Left hindlimb (tissue), 1 donor: ENCODE measurements at regions not wholly inside any gene's neighbourhood (a gene's known extent, or its start where the extent isn't known, plus 50 kb on each side); places are given as distances from the start of the nearest gene placed in this dataset.

Source experiments
- DNase-seq: peaks from one replicate; pipeline ENCODE4 v3.0.0-alpha.2; 2018

GRCh38 chr3:110126065-110126464, 788.7 kb upstream of the DPPA4 start:
- DNase-seq, result no peak

- no peak for DNase-seq
These were observed 796.6 kb upstream of the DPPA4 start for GRCh38 chr3:110133971-110134370.

- DNase-seq, result no peak
These were observed 801.7 kb upstream of the DPPA4 start for GRCh38 chr3:110139048-110139447.

GRCh38 chr3:110139821-110140220, 802.5 kb upstream of the DPPA4 start:
- DNase-seq, result no peak

- no peak for DNase-seq
These were observed 812.4 kb upstream of the DPPA4 start for GRCh38 chr3:110149763-110150162.

- DNase-seq, result no peak
These were observed 819.9 kb upstream of the DPPA4 start for GRCh38 chr3:110157221-110157620.

GRCh38 chr3:110164632-110165369, 827.5 kb upstream of the DPPA4 start:
- DNase-seq, result no peak

- no peak for DNase-seq
These were observed 828.0 kb upstream of the DPPA4 start for GRCh38 chr3:110165370-110165743.

GRCh38 chr3:110165753-110166152, 828.4 kb upstream of the DPPA4 start:
- DNase-seq, result no peak

- DNase-seq, result no peak
These were observed 829.4 kb upstream of the DPPA4 start for GRCh38 chr3:110166791-110167190.

GRCh38 chr3:110174908-110175307, 837.6 kb upstream of the DPPA4 start:
- no peak for DNase-seq

- no peak for DNase-seq
These were observed 841.6 kb upstream of the DPPA4 start for GRCh38 chr3:110178965-110179364.

GRCh38 chr3:110180733-110181132, 843.4 kb upstream of the DPPA4 start:
- peak; percentile 58 for DNase-seq

- DNase-seq, result no peak
These were observed 843.9 kb upstream of the DPPA4 start for GRCh38 chr3:110181226-110181625.

- no peak for DNase-seq
These were observed 847.2 kb upstream of the DPPA4 start for GRCh38 chr3:110184536-110184935.

- no peak for DNase-seq
These were observed 855.7 kb upstream of the DPPA4 start for GRCh38 chr3:110193074-110193473.

GRCh38 chr3:110198717-110199587, 861.6 kb upstream of the DPPA4 start:
- DNase-seq, result no peak

GRCh38 chr3:110199588-110199943, 862.2 kb upstream of the DPPA4 start:
- no peak for DNase-seq

GRCh38 chr3:110210086-110210660, 861.4 kb upstream of the NECTIN3 start:
- DNase-seq, result no peak

GRCh38 chr3:110226645-110227044, 845.0 kb upstream of the NECTIN3 start:
- DNase-seq, result no peak

- no peak for DNase-seq
These were observed 843.6 kb upstream of the NECTIN3 start for GRCh38 chr3:110227991-110228390.

GRCh38 chr3:110234831-110235230, 836.8 kb upstream of the NECTIN3 start:
- no peak for DNase-seq

GRCh38 chr3:110236976-110237610, 834.5 kb upstream of the NECTIN3 start:
- no peak for DNase-seq
